ENCODE measurements at regions not wholly inside any gene's neighbourhood (a gene's known extent, or its start where the extent isn't known, plus 50 kb on each side); places are given as distances from the start of the nearest gene placed in this dataset.
"Not testable (repeated sequence)": the region's sequence is repeated elsewhere in the genome, so short reads cannot be mapped to it uniquely, and the experiment has no call there.

DNA sequence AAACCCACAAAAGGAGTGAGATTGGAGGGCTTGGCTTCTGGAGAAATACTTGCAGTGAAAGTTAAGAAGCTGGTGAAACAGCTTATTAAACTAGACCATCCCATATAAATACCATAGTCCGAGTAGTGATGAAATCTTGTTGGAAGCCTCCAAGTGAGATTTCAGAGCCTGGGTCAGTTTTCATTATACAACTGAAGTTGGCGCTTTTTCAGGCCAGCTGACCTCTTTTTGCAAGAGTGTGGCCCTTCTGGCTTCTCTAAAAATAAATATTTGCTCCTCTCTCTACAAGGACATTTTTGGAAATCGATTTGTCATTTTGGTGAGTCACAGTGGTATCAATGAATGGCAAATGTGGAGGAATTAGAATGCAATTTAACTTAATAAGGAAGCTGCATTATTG, 51.2 kb upstream of the THRB start:
- H3K27ac Mint-ChIP-seq: no peak overlapping the region
- H3K4me3 Mint-ChIP-seq: no peak overlapping the region
- H3K27me3 Mint-ChIP-seq: no peaks in the 10 kb centered on the region
- no peaks in the 10 kb centered on the region for H3K4me1 Mint-ChIP-seq (ENCODE audit: low read depth)
- H3K36me3 Mint-ChIP-seq (ENCODE audit: low read depth): no peaks in the 10 kb centered on the region
- H3K9me3 Mint-ChIP-seq: no peaks in the 10 kb centered on the region

- Mint-ChIP-seq H3K27ac (no peak overlapping the region), H3K9me3 (no peaks in the 10 kb centered on the region), H3K4me3 (no peak overlapping the region), H3K27me3 (no peaks in the 10 kb centered on the region), H3K4me1 (ENCODE audit: low read depth) (no peaks in the 10 kb centered on the region), H3K36me3 (ENCODE audit: low read depth) (no peaks in the 10 kb centered on the region)
Observed at GRCh38 chr3:24548278-24548677, 53.6 kb upstream of the THRB start.

- no peaks in the 10 kb centered on the region for H3K4me1 Mint-ChIP-seq (ENCODE audit: low read depth)
- no peaks in the 10 kb centered on the region for H3K36me3 Mint-ChIP-seq (ENCODE audit: low read depth)
- H3K4me3 Mint-ChIP-seq: no peak overlapping the region
- no peaks in the 10 kb centered on the region for H3K27me3 Mint-ChIP-seq
- H3K9me3 Mint-ChIP-seq: no peaks in the 10 kb centered on the region
- H3K27ac Mint-ChIP-seq: no peak overlapping the region
Observed at GRCh38 chr3:24550588-24550987, 55.9 kb upstream of the THRB start.

DNA sequence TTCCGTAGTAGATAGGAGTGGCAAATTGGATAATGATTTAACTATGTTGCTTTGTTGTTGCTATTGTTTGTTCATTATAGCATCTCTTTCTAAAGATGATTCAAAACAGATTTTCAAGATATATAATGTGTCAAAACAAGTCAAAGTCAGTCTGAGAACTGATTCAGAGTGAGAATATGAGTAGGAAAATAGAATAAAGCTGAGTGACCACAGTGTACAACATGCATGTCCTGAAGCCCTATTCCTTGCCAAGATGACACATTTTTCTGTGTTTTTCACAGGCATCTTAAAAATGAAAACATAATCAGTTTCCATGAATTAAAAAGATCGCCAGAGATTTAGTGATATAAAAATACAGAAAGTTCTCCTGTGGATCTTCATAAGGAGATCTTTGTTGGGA, 57.0 kb upstream of the THRB start:
- H3K36me3 Mint-ChIP-seq (ENCODE audit: low read depth): no peaks in the 10 kb centered on the region
- no peak overlapping the region for H3K27ac Mint-ChIP-seq
- H3K9me3 Mint-ChIP-seq: no peaks in the 10 kb centered on the region
- H3K4me1 Mint-ChIP-seq (ENCODE audit: low read depth): no peaks in the 10 kb centered on the region
- H3K27me3 Mint-ChIP-seq: no peaks in the 10 kb centered on the region
- H3K4me3 Mint-ChIP-seq: no peak overlapping the region

GRCh38 chr3:24562895-24563294, 68.2 kb upstream of the THRB start:
- Mint-ChIP-seq H3K27me3 (no peaks in the 10 kb centered on the region), H3K9me3 (peaks cover 2% of the 10 kb centered on the region), H3K36me3 (ENCODE audit: low read depth) (no peaks in the 10 kb centered on the region), H3K4me1 (ENCODE audit: low read depth) (no peaks in the 10 kb centered on the region), H3K27ac (no peak overlapping the region), H3K4me3 (no peak overlapping the region)

DNA sequence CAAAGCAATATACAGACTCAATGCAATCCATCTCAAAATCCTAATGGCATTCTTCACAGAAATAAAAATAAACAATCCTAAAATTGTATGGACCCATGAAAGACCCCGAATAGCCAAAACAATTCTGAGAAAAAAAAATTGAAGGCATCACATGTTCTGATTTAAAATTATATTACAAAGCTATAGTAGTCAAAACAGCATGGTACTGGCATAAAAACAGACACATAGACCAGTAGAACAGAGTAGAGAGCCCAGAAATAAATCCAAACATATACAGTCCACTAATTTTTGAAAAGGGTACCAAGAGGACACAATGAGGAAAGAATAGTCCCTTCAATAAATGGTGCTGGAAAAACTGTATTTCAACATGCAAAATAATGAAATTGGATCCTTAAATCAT, 70.4 kb upstream of the THRB start:
- H3K36me3 Mint-ChIP-seq (ENCODE audit: low read depth): no peaks in the 10 kb centered on the region
- no peaks in the 10 kb centered on the region for H3K27me3 Mint-ChIP-seq
- peaks cover 5% of the 10 kb centered on the region for H3K9me3 Mint-ChIP-seq
- no peak overlapping the region for H3K27ac Mint-ChIP-seq
- no peaks in the 10 kb centered on the region for H3K4me1 Mint-ChIP-seq (ENCODE audit: low read depth)
- H3K4me3 Mint-ChIP-seq: no peak overlapping the region

- Mint-ChIP-seq H3K4me3 (no peak overlapping the region), H3K36me3 (ENCODE audit: low read depth) (no peaks in the 10 kb centered on the region), H3K9me3 (peaks cover 5% of the 10 kb centered on the region), H3K27me3 (no peaks in the 10 kb centered on the region), H3K4me1 (ENCODE audit: low read depth) (no peaks in the 10 kb centered on the region), H3K27ac (no peak overlapping the region)
Observed at GRCh38 chr3:24565656-24566055, 71.0 kb upstream of the THRB start.

- Mint-ChIP-seq H3K36me3 (ENCODE audit: low read depth) (no peaks in the 10 kb centered on the region), H3K4me3 (no peak overlapping the region), H3K9me3 (peaks cover 5% of the 10 kb centered on the region), H3K4me1 (ENCODE audit: low read depth) (no peaks in the 10 kb centered on the region), H3K27ac (no peak overlapping the region), H3K27me3 (no peaks in the 10 kb centered on the region)
Observed at GRCh38 chr3:24566927-24567326, 72.3 kb upstream of the THRB start.

DNA sequence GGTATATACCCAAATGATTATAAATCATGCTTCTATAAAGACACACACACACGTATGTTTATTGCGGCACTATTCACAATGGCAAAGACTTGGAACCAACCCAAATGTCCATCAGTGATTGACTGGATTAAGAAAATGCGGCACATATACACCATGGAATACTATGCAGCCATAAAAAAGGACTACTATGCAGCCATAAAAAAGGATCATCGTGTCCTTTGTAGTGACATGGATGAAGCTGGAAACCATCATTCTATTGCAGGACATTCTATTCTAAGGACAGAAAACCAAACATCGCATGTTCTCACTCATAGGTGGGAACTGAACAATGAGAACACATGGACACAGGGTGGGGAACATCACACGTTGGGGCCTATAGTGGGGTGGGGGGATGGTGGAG, 77.8 kb upstream of the THRB start:
- not testable (repeated sequence) for H3K9me3 Mint-ChIP-seq; H3K27me3 Mint-ChIP-seq; H3K27ac Mint-ChIP-seq; H3K4me1 Mint-ChIP-seq (ENCODE audit: low read depth); H3K4me3 Mint-ChIP-seq; H3K36me3 Mint-ChIP-seq (ENCODE audit: low read depth)

- Mint-ChIP-seq H3K4me1 (ENCODE audit: low read depth) (no peaks in the 10 kb centered on the region), H3K4me3 (no peak overlapping the region), H3K36me3 (ENCODE audit: low read depth) (no peaks in the 10 kb centered on the region), H3K9me3 (no peaks in the 10 kb centered on the region), H3K27me3 (no peaks in the 10 kb centered on the region), H3K27ac (no peak overlapping the region)
Observed at GRCh38 chr3:24573576-24573975, 78.9 kb upstream of the THRB start.

DNA sequence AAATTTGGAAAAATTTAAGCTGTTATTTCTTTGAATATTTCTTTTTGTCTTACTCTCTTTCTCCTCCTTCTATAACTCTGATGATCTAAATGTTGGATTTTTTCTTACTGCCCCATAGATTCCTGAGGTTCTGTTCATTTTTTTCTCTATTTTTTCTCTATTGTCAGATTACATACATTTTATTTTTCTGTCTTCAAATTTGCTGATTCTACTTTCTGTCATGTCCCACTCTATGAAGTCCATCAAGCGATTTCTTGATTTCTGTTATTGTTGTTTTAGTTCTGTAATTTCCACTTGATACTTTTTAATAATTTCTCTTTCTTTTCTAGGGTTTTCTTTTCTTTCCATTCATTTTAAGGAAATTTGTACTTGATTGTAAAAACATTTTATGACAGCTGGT, 83.7 kb upstream of the THRB start:
- Mint-ChIP-seq H3K27ac (no peak overlapping the region), H3K36me3 (ENCODE audit: low read depth) (no peaks in the 10 kb centered on the region), H3K4me3 (no peak overlapping the region), H3K27me3 (no peaks in the 10 kb centered on the region), H3K4me1 (ENCODE audit: low read depth) (no peaks in the 10 kb centered on the region), H3K9me3 (peaks cover 5% of the 10 kb centered on the region)

DNA sequence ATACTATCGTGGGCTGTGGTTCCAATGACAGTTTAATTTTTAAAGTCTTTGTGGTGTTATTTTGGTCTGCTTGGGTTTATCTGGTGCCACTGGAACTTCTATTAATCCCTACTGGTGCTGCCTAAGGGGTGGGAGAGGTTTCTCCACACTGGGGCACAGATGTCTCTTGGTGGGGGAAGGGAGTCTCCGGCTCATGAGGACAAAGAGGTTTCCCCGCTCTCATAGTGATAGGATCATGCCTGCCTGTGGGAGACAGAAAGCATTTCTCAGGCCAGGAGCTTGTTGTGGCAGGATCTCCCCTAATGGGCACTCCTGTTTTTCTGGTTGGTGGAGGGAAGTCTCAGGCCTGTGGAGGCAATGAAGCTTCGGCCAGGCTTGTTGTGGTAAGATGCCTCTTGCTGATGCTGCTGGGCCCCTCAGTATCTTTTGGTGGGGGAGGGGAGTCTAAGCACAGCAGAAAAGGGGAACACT, 84.3 kb upstream of the THRB start:
- no peaks in the 10 kb centered on the region for H3K36me3 Mint-ChIP-seq (ENCODE audit: low read depth)
- peaks cover 5% of the 10 kb centered on the region for H3K9me3 Mint-ChIP-seq
- no peak overlapping the region for H3K4me3 Mint-ChIP-seq

GRCh38 chr3:24582431-24583403, 88.1 kb upstream of the THRB start:
- Mint-ChIP-seq H3K27ac (no peak overlapping the region), H3K4me3 (no peak overlapping the region), H3K9me3 (peaks cover 5% of the 10 kb centered on the region), H3K4me1 (ENCODE audit: low read depth) (no peaks in the 10 kb centered on the region), H3K27me3 (no peaks in the 10 kb centered on the region), H3K36me3 (ENCODE audit: low read depth) (no peaks in the 10 kb centered on the region)

More for the DNA sequence above, 84.3 kb upstream of the THRB start:
- no peak overlapping the region for H3K27ac Mint-ChIP-seq
- no peaks in the 10 kb centered on the region for H3K27me3 Mint-ChIP-seq
- no peaks in the 10 kb centered on the region for H3K4me1 Mint-ChIP-seq (ENCODE audit: low read depth)

DNA sequence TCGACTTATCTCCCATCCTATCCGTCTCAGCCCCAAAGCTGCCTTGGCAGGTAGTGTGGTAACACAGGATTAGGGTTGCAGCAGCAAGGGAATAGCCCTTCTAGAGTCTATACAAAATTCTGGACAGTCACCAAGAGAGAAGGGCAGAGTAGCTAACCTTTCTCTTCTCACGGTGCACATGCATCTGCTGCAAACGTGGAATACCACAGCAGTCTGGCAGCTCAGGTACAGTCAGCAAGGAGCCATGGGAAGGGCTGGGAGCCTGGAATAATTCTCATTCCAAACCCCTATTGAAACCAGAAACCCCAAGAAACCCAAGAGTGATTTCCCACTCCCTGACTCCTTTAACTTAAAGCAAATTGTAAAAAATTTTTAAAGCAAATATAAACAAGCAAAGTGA, 92.3 kb upstream of the THRB start:
- peaks cover 5% of the 10 kb centered on the region for H3K27me3 Mint-ChIP-seq
- H3K4me1 Mint-ChIP-seq (ENCODE audit: low read depth): no peaks in the 10 kb centered on the region
- H3K4me3 Mint-ChIP-seq: no peak overlapping the region
- H3K27ac Mint-ChIP-seq: no peak overlapping the region
- no peaks in the 10 kb centered on the region for H3K36me3 Mint-ChIP-seq (ENCODE audit: low read depth)
- H3K9me3 Mint-ChIP-seq: no peaks in the 10 kb centered on the region

- peaks cover 5% of the 10 kb centered on the region for H3K27me3 Mint-ChIP-seq
- H3K36me3 Mint-ChIP-seq (ENCODE audit: low read depth): no peaks in the 10 kb centered on the region
- H3K27ac Mint-ChIP-seq: no peak overlapping the region
- H3K4me1 Mint-ChIP-seq (ENCODE audit: low read depth): no peaks in the 10 kb centered on the region
- no peak overlapping the region for H3K4me3 Mint-ChIP-seq
- H3K9me3 Mint-ChIP-seq: peaks cover 3% of the 10 kb centered on the region
Observed at GRCh38 chr3:24588629-24589512, 94.2 kb upstream of the THRB start.

Data from stimulated activated naive CD8-positive, alpha-beta T cell treated with anti-CD3 and anti-CD28 coated beads, Interleukin-15, Interleukin-2, amounts not matched to agents 100 ng/mL and 50 ng/mL, for 24 hours (primary cell).